HEK293T (cell line): ENCODE measurements at regions not wholly inside any gene's neighbourhood (a gene's known extent, or its start where the extent isn't known, plus 50 kb on each side); places are given as distances from the start of the nearest gene placed in this dataset.

Experiments
- CTCF ChIA-PET: fragments of 350-600 bp; formaldehyde crosslinking; extraction: SDS; loops from one replicate; lab custom pipeline; 2021; ENCODE audit warnings: antibody characterized with exemption, inconsistent platforms; lab: Yijun Ruan, JAX
- POLR2A ChIA-PET: fragments of 350-600 bp; formaldehyde crosslinking; extraction: SDS; loops from one replicate; lab custom pipeline; 2020; ENCODE audit warnings: antibody characterized with exemption, inconsistent platforms; lab: Yijun Ruan, JAX
- DNase-seq: peaks from one replicate; pipeline ENCODE4 v3.0.0; 2012; ENCODE audit warnings: mixed read lengths; ENCODE audit errors: extremely low spot score
- ARNT ChIP-seq: fragments of 450-650 bp; IDR thresholded peaks from 2 replicates; pipeline ENCODE4 v1.6.1; 2017; ENCODE audit warnings: mild to moderate bottlenecking
- BHLHE40 ChIP-seq: fragments of 450-650 bp; IDR thresholded peaks from 2 replicates; pipeline ENCODE4 v1.6.1; 2016; ENCODE audit warnings: mild to moderate bottlenecking, moderate library complexity, borderline replicate concordance
- CTBP1 ChIP-seq: fragments of 450-650 bp; IDR thresholded peaks from 2 replicates; pipeline ENCODE4 v1.6.1; 2016; ENCODE audit warnings: borderline replicate concordance
- ELF4 ChIP-seq: fragments of 450-650 bp; IDR thresholded peaks from 2 replicates; pipeline ENCODE4 v1.6.1; 2017; ENCODE audit warnings: antibody characterized with exemption
- FOXA1 ChIP-seq: fragments of 450-650 bp; IDR thresholded peaks from 2 replicates; pipeline ENCODE4 v1.6.1; 2016; ENCODE audit warnings: mild to moderate bottlenecking
- FOXK2 ChIP-seq: fragments of 450-650 bp; IDR thresholded peaks from 2 replicates; pipeline ENCODE4 v1.6.1; 2016; ENCODE audit warnings: mild to moderate bottlenecking
- FOXM1 ChIP-seq: fragments of 450-650 bp; IDR thresholded peaks from 2 replicates; pipeline ENCODE4 v1.6.1; 2017; ENCODE audit warnings: mild to moderate bottlenecking, borderline replicate concordance
- HDGF ChIP-seq: fragments of 450-650 bp; IDR thresholded peaks from 2 replicates; pipeline ENCODE4 v1.6.1; 2017; ENCODE audit warnings: antibody characterized with exemption, borderline replicate concordance
- L3MBTL2 ChIP-seq: fragments of 450-650 bp; conservative IDR thresholded peaks from 2 replicates; pipeline ENCODE4 v1.6.1; 2016; ENCODE audit warnings: mild to moderate bottlenecking
- LEF1 ChIP-seq: fragments of 450-650 bp; IDR thresholded peaks from 2 replicates; pipeline ENCODE4 v1.6.1; 2017; ENCODE audit warnings: mild to moderate bottlenecking, borderline replicate concordance
- NFRKB ChIP-seq: fragments of 450-650 bp; IDR thresholded peaks from 2 replicates; pipeline ENCODE4 v1.6.1; 2016; ENCODE audit warnings: mild to moderate bottlenecking, moderate library complexity
- PKNOX1 ChIP-seq: fragments of 450-650 bp; IDR thresholded peaks from 2 replicates; pipeline ENCODE4 v1.6.1; 2016
- SP1 ChIP-seq: fragments of 450-650 bp; IDR thresholded peaks from 2 replicates; pipeline ENCODE4 v1.6.1; 2017
- SUZ12 ChIP-seq: fragments of 450-650 bp; IDR thresholded peaks from 2 replicates; pipeline ENCODE4 v1.6.1; 2016; ENCODE audit warnings: mild to moderate bottlenecking
- TARDBP ChIP-seq: fragments of 450-650 bp; IDR thresholded peaks from 2 replicates; pipeline ENCODE4 v1.6.1; 2016
- ZNF384 ChIP-seq: fragments of 450-650 bp; IDR thresholded peaks from 2 replicates; pipeline ENCODE4 v1.6.1; 2016

GRCh38 chr1:67482733-67483482 is 52.7 kb upstream of the SERBP1 start:
- no peak for DNase-seq
- POLR2A ChIA-PET: no interaction called here
- CTCF ChIA-PET: no interaction called here
- TF ChIP-seq FOXA1 (no peak), FOXK2 (no peak), BHLHE40 (no peak), FOXM1 (no peak), HDGF (no peak), L3MBTL2 (no peak), ZNF384 (no peak), ELF4 (no peak), LEF1 (no peak), PKNOX1 (no peak), SUZ12 (no peak), SP1 (no peak), TARDBP (no peak), CTBP1 (no peak), NFRKB (no peak), ARNT (no peak)

GRCh38 chr1:67484492-67484891 is 54.3 kb upstream of the SERBP1 start:
- POLR2A ChIA-PET: interaction anchor here (1.0 kb wide), 1 partner anchor 53 kb away, joined by 4 read pairs; no protein-coding TSS in a partner anchor
- no peak for DNase-seq
- CTCF ChIA-PET: interaction anchor here (0.5 to 0.7 kb wide), 2 partner anchors 16 to 86 kb away, joined by 3 read pairs; no protein-coding TSS in a partner anchor
- TF ChIP-seq ARNT (no peak), CTBP1 (no peak), FOXA1 (no peak), LEF1 (no peak), PKNOX1 (no peak), BHLHE40 (no peak), ZNF384 (no peak), ELF4 (no peak), SUZ12 (no peak), SP1 (no peak), TARDBP (no peak), FOXK2 (no peak), FOXM1 (no peak)

- CTCF ChIA-PET: interaction anchor here (0.7 kb wide), 1 partner anchor 15 kb away, joined by 3 read pairs; no protein-coding TSS in a partner anchor
- TF ChIP-seq ARNT (no peak), HDGF (no peak), FOXA1 (no peak), TARDBP (no peak), PKNOX1 (no peak), L3MBTL2 (no peak), SP1 (no peak), NFRKB (no peak), ZNF384 (no peak), FOXM1 (no peak), LEF1 (no peak), BHLHE40 (no peak), SUZ12 (no peak), ELF4 (no peak), CTBP1 (no peak), FOXK2 (no peak)
- DNase-seq: no peak
- POLR2A ChIA-PET: interaction anchor here (1.0 kb wide), 1 partner anchor 53 kb away, joined by 4 read pairs; no protein-coding TSS in a partner anchor
Measured at GRCh38 chr1:67485046-67485811, 55.0 kb upstream of the SERBP1 start.

GRCh38 chr1:67489643-67490042 is 59.4 kb upstream of the SERBP1 start:
- CTCF ChIA-PET: interaction anchor here (1.1 to 1.6 kb wide), 3 partner anchors 139 to 146 kb away, joined by 3 to 4 read pairs (median 3); no protein-coding TSS in a partner anchor
- POLR2A ChIA-PET: interaction anchor here (1.0 kb wide), 1 partner anchor 61 kb away, joined by 3 read pairs; no protein-coding TSS in a partner anchor
- TF ChIP-seq BHLHE40 (no peak), PKNOX1 (no peak), ELF4 (no peak), SUZ12 (no peak), L3MBTL2 (no peak), LEF1 (no peak), ZNF384 (no peak), TARDBP (no peak), HDGF (no peak), FOXA1 (no peak), FOXK2 (no peak), FOXM1 (no peak), SP1 (no peak)
- peak; percentile 58 for DNase-seq

GRCh38 chr1:67491280-67491679 is 61.1 kb upstream of the SERBP1 start:
- DNase-seq: no peak
- ChIA-PET CTCF (interaction anchor here (0.6 to 1.6 kb wide), 6 partner anchors 9 to 258 kb away, joined by 3 to 5 read pairs (median 3); no protein-coding TSS in a partner anchor), POLR2A (interaction anchor here (0.8 to 2.0 kb wide), 2 partner anchors 59 to 61 kb away, joined by 3 to 8 read pairs; partner anchors contain the start of gene SERBP1)
- no peak for TF ChIP-seq HDGF
- TF ChIP-seq ARNT: no peak
- TF ChIP-seq SP1: no peak
- no peak for TF ChIP-seq FOXK2
- TF ChIP-seq CTBP1: no peak
- TF ChIP-seq SUZ12: no peak
- TF ChIP-seq FOXM1: no peak
- no peak for TF ChIP-seq FOXA1
- TF ChIP-seq BHLHE40: no peak
- TF ChIP-seq PKNOX1: no peak
- no peak for TF ChIP-seq LEF1
- TF ChIP-seq TARDBP: no peak
- no peak for TF ChIP-seq L3MBTL2
- no peak for TF ChIP-seq ELF4
- no peak for TF ChIP-seq ZNF384
- TF ChIP-seq NFRKB: no peak
